Epidermal melanocyte (primary cell): ENCODE measurements at regions not wholly inside any gene's neighbourhood (a gene's known extent, or its start where the extent isn't known, plus 50 kb on each side); places are given as distances from the start of the nearest gene placed in this dataset.

Experiments used
- DNase-seq: peaks from one replicate; pipeline ENCODE4 v3.0.0; 2011; ENCODE audit warnings: low spot score; ENCODE audit not compliant: insufficient read length

GRCh38 chr12:70151993-70152392 lies 91.2 kb upstream of the CNOT2 start:
- no peak for DNase-seq

DNA sequence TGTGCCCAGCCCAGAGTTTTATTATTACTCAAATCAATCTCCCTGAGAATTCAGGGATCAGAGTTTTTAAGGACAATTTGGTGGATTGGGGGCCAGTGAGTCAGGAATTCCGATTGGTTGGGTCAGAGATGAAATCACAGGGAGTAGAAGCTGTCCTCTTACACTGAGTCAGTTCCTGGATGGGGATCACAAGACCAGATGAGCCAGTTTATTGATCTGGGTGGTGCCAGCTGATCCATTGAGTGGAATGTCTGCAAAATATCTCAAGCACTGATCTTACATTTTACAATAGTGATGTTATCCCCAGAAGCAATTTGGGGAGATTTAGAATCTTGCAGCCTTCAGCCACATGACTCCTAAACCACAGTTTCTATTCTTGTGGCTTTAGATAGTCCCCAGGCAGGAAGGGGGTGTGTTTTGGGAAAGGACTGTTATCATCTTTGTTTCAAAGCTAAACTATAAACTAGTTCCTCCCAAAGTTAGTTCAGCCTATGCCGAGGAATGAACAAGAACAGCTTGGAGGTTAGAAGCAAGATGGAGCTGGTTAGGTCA lies 89.1 kb upstream of the CNOT2 start:
- DNase-seq = no peak

DNA sequence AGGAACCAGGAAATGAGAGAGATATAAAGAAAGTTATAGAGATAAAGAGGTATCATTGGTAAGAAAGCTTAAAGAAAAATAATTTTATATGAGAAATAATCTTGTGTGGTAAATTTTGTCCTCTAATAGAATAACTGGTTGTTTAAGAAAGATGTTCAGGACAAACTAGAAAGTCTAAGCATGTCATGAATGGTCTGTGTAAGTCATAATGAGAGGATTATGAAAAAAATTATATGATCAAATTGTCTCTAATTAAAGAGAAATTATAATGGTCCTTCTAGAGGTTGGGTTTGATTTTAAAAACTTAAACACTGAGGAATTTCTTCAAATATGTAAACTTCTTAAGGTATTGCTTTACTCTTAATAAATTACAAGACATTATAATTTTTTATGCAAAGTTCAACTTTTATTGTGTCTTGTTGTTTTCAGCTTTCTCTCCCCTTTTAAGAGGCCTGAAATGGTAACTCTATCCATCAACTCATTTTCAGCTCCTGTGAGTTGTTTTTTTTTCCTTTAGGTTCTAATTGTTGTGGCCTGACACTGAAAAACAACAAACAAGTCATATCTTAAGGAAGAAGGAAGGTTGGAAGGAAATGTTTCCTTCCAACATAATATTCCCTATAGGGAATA lies 88.2 kb upstream of the CNOT2 start:
- no peak for DNase-seq

DNA sequence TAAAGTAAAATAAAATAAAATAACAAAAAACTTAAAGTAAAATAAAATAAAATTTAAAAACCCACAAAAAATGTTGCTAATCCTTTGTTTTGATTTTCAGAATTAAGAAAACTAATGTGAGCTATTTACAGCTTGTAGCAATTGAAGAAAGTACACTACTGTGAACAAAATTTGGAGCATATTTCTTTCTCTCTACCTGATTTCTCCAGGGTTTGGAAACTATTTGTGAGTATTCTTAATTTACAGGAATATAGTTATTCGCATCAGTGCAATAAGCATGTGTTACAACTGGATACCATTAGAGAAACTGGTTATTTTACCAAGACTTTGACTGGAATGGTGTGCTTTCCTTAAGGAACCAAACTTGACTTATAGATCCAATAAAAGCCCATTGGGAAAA lies 86.1 kb upstream of the CNOT2 start:
- DNase-seq = no peak

GRCh38 chr12:70165450-70165849 lies 77.8 kb upstream of the CNOT2 start:
- no peak for DNase-seq

- no peak for DNase-seq
Observed at GRCh38 chr12:70176290-70176689, 66.9 kb upstream of the CNOT2 start.

DNA sequence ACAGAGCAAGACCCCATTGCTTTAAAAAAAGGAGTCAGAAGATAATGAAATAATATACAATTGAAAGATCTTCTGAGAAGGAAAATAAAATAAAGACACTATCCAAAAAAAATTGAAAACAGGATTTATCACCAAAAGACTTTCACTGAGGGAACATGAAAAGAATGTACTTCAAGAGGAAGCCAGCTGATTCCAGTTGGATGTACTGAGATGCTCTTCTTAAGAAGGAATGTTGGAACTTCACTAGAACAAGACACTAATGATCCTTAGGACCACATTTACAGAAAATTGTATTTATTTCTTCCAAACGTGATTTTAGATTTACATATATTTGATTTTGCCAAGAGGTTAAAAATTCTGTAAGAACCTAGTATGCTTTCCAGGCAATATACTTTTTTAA lies 65.6 kb upstream of the CNOT2 start:
- no peak for DNase-seq

- peak; percentile 21 for DNase-seq
Observed at GRCh38 chr12:70178038-70178437, 65.2 kb upstream of the CNOT2 start.

DNA sequence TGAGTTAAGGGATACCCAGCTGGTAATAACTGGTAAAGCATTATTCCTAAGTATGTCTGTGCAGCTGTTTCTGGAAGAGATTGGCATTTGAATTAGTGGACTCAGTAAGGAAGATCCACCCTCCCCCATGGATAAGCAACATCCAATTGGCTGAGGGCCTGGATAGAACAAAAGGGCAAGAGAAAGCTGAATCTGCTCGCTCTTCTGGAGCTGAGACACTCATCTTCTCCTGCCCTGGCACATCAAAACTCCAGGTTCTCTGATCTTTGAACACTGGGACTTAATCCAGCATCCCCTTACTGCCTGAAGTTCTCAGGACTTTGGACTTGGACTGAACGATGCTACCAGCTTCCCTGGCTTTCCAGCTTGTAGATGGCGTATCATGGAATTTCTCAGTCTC lies 63.1 kb upstream of the CNOT2 start:
- DNase-seq = no peak

GRCh38 chr12:70185301-70185700 lies 57.9 kb upstream of the CNOT2 start:
- DNase-seq = no peak

- DNase-seq = no peak
Observed at GRCh38 chr12:70186436-70186835, 56.8 kb upstream of the CNOT2 start.

- no peak for DNase-seq
Observed at GRCh38 chr12:70190262-70191010, 52.8 kb upstream of the CNOT2 start.
